OCI-LY7 (cell line): ENCODE measurements at regions not wholly inside any gene's neighbourhood (a gene's known extent, or its start where the extent isn't known, plus 50 kb on each side); places are given as distances from the start of the nearest gene placed in this dataset.

ENCODE experiments used
- CTCF ChIP-seq: fragments of 200-600 bp; sonication (generic); conservative IDR thresholded peaks from 2 replicates; pipeline ENCODE4 v1.5.1; 2014; ENCODE audit warnings: mild to moderate bottlenecking, antibody characterized with exemption, low read length, moderate library complexity, mixed read lengths
- EZH2phosphoT487 ChIP-seq: fragments of 200-600 bp; sonication (generic); IDR thresholded peaks from 2 replicates; pipeline ENCODE4 v1.6.1; 2018; ENCODE audit warnings: low read depth, borderline replicate concordance, mild to moderate bottlenecking, mixed run types, antibody characterized with exemption, low read length, moderate library complexity, mixed read lengths

DNA sequence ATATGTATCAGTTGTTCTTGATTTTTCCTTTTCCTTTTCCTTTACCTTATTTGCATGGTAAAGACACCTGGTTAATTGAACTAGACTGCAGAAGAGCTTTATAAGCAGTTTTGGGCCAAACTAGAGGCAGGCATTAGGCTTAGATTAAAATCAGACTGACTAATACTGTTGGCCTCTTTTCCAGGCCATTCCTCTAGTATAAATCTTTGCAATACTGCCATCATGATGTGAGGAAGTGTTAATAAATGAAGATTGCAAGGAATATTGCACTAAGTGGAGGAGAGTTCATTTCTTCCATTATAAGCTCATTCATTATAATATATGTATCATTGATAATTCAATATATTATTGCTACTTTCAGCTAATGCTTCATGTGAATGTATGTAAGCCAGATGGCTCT lies 163.8 kb downstream of the MMUT start:
- no peak for TF ChIP-seq CTCF
- no peak for TF ChIP-seq EZH2phosphoT487
